ENCODE measurements at regions not wholly inside any gene's neighbourhood (a gene's known extent, or its start where the extent isn't known, plus 50 kb on each side); places are given as distances from the start of the nearest gene placed in this dataset.

DNA sequence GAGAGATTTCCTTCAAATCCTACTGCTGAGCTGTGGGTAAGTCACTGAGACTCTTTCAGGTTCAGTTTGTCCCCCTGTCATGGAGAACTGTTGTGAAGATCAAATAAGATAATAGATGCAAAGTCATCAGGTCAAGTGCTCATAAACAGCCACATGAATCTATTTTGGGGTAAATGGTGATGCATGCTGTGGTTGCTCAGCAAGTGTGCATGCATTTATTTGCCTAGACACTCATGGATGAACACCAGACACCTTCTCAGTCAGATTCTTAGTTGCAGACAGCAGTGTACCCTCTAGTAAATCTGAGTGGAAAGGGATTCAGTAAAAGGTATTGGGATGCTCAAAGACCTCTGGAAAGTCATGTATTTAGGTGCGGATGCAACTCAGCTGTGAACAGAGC is 168.0 kb upstream of the FOXA2 start:
- no peaks in the 10 kb centered on the region for H3K9me3 Mint-ChIP-seq
- Histone ChIP-seq H3K9me3 (ENCODE audit: control insufficient read depth, low read depth, low read length) (no peaks in the 10 kb centered on the region), H3K18ac (ENCODE audit: insufficient read length, low read depth, low read length) (no peak overlapping the region)

More for the DNA sequence above, 168.0 kb upstream of the FOXA2 start:
- no peak overlapping the region for H2AFZ ChIP-seq (ENCODE audit: low read length)
- H3K27me3 ChIP-seq (ENCODE audit: insufficient read depth, low read length), result no peaks in the 10 kb centered on the region
- no peaks in the 10 kb centered on the region for H3K23me2 ChIP-seq (ENCODE audit: insufficient read length, low read depth, low read length, poor library complexity, severe bottlenecking)
- H2BK5ac ChIP-seq (ENCODE audit: insufficient read length, low read length), result no peak overlapping the region
- WGBS (ENCODE audit: extremely low coverage, insufficient read length, low lambda C conversion rate), result no CpG with 5 or more reads among the region's 1 CpG
- H4K91ac ChIP-seq (ENCODE audit: insufficient read length, low read depth, low read length), result no peak overlapping the region
- no peak overlapping the region for H3K27ac Mint-ChIP-seq
- no peak overlapping the region for H3K4me2 ChIP-seq (ENCODE audit: insufficient read depth, insufficient read length, low read length)
- H3K4me1 Mint-ChIP-seq, result no peaks in the 10 kb centered on the region
- TF ChIP-seq, protein P1, sequence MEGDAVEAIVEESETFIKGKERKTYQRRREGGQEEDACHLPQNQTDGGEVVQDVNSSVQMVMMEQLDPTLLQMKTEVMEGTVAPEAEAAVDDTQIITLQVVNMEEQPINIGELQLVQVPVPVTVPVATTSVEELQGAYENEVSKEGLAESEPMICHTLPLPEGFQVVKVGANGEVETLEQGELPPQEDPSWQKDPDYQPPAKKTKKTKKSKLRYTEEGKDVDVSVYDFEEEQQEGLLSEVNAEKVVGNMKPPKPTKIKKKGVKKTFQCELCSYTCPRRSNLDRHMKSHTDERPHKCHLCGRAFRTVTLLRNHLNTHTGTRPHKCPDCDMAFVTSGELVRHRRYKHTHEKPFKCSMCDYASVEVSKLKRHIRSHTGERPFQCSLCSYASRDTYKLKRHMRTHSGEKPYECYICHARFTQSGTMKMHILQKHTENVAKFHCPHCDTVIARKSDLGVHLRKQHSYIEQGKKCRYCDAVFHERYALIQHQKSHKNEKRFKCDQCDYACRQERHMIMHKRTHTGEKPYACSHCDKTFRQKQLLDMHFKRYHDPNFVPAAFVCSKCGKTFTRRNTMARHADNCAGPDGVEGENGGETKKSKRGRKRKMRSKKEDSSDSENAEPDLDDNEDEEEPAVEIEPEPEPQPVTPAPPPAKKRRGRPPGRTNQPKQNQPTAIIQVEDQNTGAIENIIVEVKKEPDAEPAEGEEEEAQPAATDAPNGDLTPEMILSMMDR (conservative IDR thresholded peaks at IDR 0.05), result no peak
- H3K56ac ChIP-seq (ENCODE audit: insufficient read length, low read depth, low read length), result no peak overlapping the region
- no peak overlapping the region for H3K4ac ChIP-seq (ENCODE audit: low read depth, low read length)
- no peak overlapping the region for H3K27ac ChIP-seq (ENCODE audit: insufficient read length, low read depth, low read length)
- H2BK20ac ChIP-seq (ENCODE audit: low read depth, low read length, poor library complexity, severe bottlenecking), result no peak overlapping the region
- H3K4me3 Mint-ChIP-seq, result no peak overlapping the region
- peaks cover 6% of the 10 kb centered on the region for H3K27me3 Mint-ChIP-seq (ENCODE audit: low read depth)
- no peak overlapping the region for H2BK120ac ChIP-seq (ENCODE audit: low read depth, low read length, poor library complexity, severe bottlenecking)
- no peaks in the 10 kb centered on the region for H3K4me1 ChIP-seq (ENCODE audit: insufficient read depth, low read length)
- H3K14ac ChIP-seq (ENCODE audit: insufficient read depth, low read length), result no peak overlapping the region
- H3K79me2 ChIP-seq (ENCODE audit: insufficient read depth, low read length), result no peaks in the 10 kb centered on the region
- no peak overlapping the region for H3T11ph ChIP-seq (ENCODE audit: low read length)
- no peak overlapping the region for H2BK12ac ChIP-seq (ENCODE audit: insufficient read length, low read depth, low read length)
- no peak overlapping the region for H2AK5ac ChIP-seq (ENCODE audit: insufficient read length, low read length)
- H3K36me3 Mint-ChIP-seq (ENCODE audit: insufficient read depth in 1 of 3, low read depth in 3 of 3), result no peaks in the 10 kb centered on the region
- H3K79me1 ChIP-seq (ENCODE audit: insufficient read depth, low read depth, low read length, poor library complexity, severe bottlenecking), result no peaks in the 10 kb centered on the region
- H3K9ac ChIP-seq (ENCODE audit: extremely low read depth, insufficient read length, low read length), result no peak overlapping the region
- DNase-seq, result no peak
- no peak overlapping the region for H3K23ac ChIP-seq (ENCODE audit: insufficient read length, low read depth, low read length)
- H4K8ac ChIP-seq (replicated peaks; ENCODE audit: insufficient read length, low read depth, low read length), result no peak overlapping the region
- H4K20me1 ChIP-seq (ENCODE audit: control insufficient read depth, insufficient read depth, insufficient read length), result no peaks in the 10 kb centered on the region
- H4K5ac ChIP-seq (ENCODE audit: insufficient read length, low read depth, low read length), result no peak overlapping the region
- no peak overlapping the region for H2BK15ac ChIP-seq (ENCODE audit: low read depth, low read length)
